GM10266 (cell line): ENCODE measurements at regions not wholly inside any gene's neighbourhood (a gene's known extent, or its start where the extent isn't known, plus 50 kb on each side); places are given as distances from the start of the nearest gene placed in this dataset.

Experiments used
- DNase-seq: peaks from one replicate; pipeline ENCODE4 v3.0.0; 2012; ENCODE audit errors: extremely low spot score
- TF ChIP-seq, protein P1 (sequence below): IDR thresholded peaks from 2 replicates; pipeline ENCODE4 v1.5.1; 2012; ENCODE audit warnings: mild to moderate bottlenecking, low read depth; ENCODE audit not compliant: control insufficient read depth, insufficient read depth; ENCODE audit errors: missing control alignments

DNA sequence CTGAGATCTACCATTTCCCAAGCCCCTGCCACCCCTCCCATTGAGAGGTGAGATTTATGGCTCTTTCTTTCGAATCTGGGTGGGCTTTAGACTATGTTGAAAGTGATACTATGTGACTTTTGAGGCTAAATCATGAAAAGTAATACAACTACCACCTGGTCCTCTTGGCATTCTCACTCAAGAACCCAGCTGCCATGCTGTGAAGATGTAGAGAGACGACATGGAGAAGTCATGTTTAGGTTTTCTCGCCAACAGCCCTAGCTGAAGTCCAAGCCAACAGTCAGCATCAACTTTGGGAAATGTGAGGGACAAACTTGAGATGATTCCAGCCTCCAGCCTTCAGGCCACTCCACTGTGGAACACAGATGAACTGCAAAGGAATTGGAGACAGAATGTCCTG, 108.7 kb downstream of the SCP2D1 start:
- DNase-seq, result no peak
- TF ChIP-seq, protein P1, sequence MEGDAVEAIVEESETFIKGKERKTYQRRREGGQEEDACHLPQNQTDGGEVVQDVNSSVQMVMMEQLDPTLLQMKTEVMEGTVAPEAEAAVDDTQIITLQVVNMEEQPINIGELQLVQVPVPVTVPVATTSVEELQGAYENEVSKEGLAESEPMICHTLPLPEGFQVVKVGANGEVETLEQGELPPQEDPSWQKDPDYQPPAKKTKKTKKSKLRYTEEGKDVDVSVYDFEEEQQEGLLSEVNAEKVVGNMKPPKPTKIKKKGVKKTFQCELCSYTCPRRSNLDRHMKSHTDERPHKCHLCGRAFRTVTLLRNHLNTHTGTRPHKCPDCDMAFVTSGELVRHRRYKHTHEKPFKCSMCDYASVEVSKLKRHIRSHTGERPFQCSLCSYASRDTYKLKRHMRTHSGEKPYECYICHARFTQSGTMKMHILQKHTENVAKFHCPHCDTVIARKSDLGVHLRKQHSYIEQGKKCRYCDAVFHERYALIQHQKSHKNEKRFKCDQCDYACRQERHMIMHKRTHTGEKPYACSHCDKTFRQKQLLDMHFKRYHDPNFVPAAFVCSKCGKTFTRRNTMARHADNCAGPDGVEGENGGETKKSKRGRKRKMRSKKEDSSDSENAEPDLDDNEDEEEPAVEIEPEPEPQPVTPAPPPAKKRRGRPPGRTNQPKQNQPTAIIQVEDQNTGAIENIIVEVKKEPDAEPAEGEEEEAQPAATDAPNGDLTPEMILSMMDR, result no peak

DNA sequence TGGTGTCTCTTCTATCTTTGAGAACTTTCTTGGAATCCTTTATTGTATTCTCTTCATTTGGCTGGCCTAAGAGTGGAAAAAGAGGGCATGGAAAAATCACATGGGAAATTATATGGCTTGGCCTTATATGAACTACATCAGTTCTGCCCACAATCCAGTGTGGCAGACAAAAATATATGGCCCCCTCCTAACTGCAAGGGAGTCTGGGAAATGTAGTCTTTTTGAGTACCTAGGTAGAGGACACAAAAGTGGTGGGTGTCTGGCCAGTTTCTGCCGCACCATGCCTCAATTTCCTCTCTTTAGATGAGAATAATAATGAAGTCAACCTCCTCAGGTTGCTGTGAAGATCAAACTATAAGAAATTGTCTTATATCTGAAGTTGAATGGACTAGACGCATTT, 109.3 kb downstream of the SCP2D1 start:
- no peak for DNase-seq
- TF ChIP-seq, protein P1, result no peak

DNA sequence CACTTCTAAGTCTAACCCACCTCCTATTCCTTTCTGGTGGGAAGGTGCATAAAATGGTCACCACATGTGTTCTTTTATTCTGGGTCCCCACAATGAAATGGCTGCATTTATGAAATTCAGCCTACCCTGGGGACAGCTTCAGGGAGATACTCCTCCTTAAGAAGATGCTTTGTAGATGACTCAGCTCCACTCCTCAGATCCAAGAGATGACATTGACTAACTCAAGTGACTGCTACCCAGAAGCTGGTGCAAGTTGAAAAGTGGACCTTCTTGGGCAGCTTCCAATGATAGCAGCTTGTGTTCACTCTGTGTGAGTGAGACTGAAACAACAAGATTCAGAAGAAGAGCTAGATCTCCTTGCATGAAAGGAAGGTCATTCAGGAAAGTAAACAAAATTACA, 113.4 kb downstream of the SCP2D1 start:
- no peak for DNase-seq
- TF ChIP-seq, protein P1, result no peak

DNA sequence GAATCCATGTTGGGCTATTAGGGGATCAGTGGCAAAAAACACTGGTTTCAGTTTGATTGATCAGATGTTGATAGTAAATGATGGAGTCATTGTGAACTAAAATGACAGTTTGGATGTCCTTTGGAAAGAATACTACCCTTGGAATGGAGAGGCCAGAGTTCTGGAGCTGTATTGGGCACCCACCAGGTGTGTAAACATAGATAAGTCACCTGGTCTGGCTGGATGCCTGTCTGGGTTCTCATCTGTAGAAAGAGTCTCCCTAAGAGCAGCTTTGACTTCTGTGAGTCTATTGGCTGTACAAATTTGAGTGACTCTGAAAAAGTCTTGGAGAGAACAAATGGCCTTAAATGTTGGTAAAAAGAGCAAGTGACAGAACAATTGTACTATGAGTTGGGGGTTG, 115.0 kb downstream of the SCP2D1 start:
- TF ChIP-seq, protein P1, result no peak
- no peak for DNase-seq

DNA sequence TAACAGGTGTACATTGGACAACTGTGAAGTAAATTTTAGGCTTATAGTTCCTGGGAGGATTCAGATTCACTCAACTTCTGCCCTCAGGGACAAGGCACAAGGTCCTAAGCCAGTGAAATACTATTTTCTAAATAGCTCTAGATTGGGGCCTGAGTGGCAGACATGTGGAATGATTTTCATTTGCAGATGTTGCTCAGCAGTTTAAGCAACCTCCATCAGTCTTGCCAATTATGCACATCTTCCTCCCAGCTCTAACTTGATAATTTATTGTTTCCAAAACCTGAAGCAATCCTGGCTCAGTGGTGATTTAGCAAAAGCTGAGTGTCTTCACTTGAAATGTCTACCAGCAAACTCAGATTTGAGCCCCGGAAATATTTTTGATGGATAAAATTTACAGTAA, 116.2 kb downstream of the SCP2D1 start:
- TF ChIP-seq, protein P1, result no peak
- no peak for DNase-seq

DNA sequence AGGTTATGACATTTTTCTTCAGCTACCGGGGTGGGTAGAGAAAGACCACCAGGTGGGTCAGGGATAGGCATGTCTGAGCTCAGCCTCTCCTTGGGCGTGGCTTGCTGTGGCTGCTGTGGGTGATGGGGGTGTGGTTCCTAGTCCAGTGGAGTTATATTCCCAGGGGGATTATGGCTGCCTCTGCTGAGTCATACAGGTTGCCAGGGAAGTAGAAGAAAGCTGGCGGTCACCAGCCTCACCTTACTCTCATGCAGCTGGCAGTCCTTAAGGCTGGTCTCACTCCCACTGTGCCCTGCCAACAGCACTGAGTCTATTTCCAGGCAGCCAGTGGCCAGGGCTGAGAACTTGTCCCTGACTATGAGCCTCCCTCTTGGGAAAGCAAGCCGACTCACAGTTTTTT, 130.0 kb downstream of the SCP2D1 start:
- DNase-seq, result no peak
- TF ChIP-seq, protein P1, result no peak

DNA sequence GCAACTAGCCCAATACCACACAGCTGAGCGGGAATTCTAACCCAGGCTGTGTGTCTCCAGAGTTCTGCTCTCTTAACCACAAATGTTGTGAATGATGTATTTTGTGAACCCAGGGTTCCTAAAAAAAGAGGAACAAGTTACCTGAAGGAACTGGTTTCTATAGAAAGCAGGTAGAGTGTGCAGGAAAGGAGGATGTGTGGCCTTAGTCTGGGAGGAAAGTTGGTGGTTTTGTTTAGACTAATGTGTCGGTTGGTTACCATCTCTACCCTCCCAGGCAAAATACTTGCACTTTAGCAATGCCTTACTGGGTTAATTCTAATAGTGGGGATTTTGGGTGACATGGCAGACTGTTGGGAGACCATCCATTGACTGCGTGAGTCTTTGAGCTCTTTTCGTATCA, 143.3 kb downstream of the SCP2D1 start:
- no peak for DNase-seq
- TF ChIP-seq, protein P1, result no peak
